Tongue (tissue), 1 donor: ENCODE measurements at regions not wholly inside any gene's neighbourhood (a gene's known extent, or its start where the extent isn't known, plus 50 kb on each side); places are given as distances from the start of the nearest gene placed in this dataset.

Experiments
- DNase-seq: peaks from one replicate; pipeline ENCODE4 v3.0.0-alpha.2; 2015

DNA sequence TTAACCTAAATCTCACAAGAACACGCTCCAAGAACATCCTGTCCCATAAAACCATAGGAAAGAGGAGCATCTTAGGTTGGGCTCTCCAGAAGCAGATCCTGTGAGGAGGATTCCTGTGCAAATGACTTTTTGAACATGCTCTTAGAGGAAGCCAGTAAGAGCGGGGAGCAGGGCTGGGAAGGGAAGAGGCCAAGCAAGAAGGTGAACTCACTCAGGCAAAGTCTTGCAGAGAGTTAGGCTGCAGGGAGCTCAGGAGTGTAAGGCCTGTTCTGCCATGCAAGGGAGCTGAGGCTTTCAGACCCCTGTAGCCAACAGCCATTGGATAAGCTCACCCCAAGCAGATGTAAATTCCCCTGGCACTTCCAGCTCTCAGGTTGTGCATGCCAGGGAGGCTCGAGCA is 63.6 kb upstream of the LY86 start:
- DNase-seq = no peak

DNA sequence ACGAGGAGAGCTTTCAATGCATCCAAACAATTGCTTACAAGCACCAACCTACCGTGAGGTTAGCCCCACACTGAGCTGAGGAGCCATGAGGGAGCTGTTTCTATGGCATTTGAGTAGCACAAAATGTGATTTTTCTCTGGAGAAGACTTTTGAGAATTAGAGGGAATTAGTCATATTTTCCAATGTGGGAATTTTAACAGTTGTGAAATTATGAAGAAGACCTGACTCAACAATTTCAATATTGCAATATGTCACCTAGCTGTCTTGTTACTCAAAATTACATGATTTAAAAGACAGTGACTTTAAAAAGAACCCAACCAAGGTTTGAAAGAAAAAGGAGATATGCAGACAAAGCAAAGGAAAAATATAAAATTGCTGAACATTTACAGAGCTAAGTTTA is 62.6 kb upstream of the LY86 start:
- no peak for DNase-seq

DNA sequence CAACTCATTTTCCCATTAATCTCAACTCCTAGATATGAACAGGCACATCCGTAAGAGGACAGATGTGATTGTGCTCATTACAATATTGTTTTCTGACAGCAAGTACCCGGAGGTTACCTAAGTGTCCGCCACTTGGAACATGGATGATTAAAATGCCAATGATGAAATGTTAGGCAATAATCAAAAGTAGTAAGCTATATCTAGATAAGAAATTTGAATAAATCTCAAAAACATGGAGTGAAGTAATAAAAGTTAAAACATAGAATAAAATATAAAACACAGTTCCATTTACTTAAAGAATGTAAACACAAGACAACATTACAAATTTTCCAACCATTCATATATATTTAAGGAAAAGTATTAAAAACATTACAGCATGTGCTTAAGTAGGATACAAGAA is 59.2 kb upstream of the LY86 start:
- no peak for DNase-seq

DNA sequence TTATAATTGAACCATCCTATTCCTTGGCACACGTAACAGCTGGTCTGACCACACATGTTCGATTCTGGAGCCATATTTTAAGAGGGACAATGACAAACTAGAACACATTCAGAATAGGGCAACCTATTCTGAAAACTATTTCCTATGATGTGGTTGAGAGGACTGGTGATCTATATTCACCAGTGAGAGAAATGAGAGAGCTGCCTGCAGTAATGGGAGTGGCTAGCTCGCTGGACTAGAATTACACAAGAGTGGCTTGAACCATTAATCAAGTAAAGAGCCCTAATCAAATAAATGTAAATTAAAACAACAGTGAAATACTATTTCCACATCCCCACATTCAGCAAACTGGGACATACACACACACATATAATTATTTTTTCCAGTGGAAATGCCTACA is 55.3 kb upstream of the LY86 start:
- no peak for DNase-seq

DNA sequence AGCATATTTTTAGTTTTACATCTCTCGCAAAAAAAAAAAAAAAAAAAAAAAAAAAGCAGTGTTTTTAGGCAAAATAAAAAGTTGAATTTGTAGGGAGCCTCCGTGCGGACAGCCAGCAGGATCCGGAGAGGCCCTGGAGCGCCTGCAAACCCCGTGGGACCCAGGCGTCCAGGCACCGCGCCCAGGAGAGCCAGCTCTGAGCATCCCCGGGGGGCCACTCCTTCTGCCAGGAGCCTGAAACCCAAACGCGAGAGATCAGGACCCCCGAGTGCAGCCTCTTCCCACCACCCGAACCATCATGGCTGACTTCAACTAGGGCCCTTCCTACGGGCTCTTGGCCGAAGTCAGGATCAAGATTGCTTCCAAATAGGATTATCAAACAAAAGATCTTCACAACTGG is 54.1 kb upstream of the LY86 start:
- DNase-seq = no peak

DNA sequence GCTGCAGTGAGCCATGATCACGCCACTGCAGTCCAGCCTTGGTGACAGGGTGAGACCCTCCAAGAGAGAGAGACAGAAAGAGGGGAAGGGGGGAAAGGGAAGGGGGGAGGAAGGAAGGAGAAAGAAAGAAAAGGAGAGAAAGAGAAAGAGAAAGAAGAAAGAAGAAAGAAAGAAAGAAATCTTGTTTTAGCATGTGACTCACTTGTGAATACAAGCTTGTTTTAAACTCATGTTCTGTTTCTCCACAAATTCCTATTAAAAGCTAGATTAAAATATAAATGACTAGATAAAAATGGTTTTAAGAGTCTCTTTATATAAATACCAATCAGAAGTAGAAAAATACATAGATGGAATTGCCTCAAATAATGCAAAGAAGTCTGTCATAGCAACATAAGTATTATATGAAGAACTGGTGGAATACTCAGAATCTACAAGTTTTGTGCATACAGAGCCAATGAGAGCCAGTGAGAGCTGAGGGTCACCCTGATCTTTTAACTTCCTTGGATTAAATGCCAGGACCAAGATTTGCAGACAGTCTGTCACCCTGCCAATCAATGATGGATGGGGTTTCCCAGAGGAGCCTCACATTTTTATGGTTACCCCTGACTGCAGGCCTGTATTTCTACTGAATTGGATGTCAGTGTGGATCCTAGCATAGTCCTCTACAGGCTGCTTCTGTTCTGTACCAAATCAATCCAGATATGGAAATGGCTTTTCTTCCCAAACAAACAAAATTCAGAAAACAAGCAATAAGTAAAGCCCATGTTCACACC is 50.8 kb upstream of the LY86 start:
- no peak for DNase-seq

DNA sequence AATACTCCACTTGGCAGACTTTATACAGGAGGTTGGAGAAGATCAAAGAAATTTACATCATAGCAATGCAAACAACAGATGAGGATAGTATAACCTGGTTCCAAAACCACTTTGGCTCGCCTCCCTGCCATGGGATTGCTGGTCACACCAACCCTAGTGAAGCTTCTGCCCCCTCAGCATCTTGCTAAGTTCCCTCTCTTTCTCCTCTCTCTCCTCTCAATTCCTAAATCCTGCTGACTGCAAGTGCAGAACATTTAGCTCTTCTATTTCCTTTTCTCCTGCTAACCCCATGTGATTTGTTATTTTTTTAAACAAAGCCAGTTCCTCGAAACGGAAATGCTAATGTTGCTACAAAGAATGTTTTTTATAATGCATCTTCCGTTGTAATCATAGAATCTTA is 50.3 kb upstream of the LY86 start:
- peak; percentile 10 for DNase-seq
